ENCODE measurements at regions not wholly inside any gene's neighbourhood (a gene's known extent, or its start where the extent isn't known, plus 50 kb on each side); places are given as distances from the start of the nearest gene placed in this dataset.

GRCh38 chr21:41632748-41633475 is 125.0 kb upstream of the TMPRSS2 start:
- Histone ChIP-seq H3K9me3 (ENCODE audit: control insufficient read depth, low read length) (no peaks in the 10 kb centered on the region), H3K27me3 (ENCODE audit: control insufficient read depth, insufficient read depth, low read length) (no peaks in the 10 kb centered on the region), H3K36me3 (ENCODE audit: control insufficient read depth, insufficient read depth, low read length) (no peaks in the 10 kb centered on the region), H3K4me1 (ENCODE audit: control insufficient read depth, insufficient read depth, low read length) (peaks cover 24% of the 10 kb centered on the region), H3K4me3 (ENCODE audit: low read length) (no peak overlapping the region), H3K9ac (ENCODE audit: low read length) (no peak overlapping the region)

- Histone ChIP-seq H3K36me3 (ENCODE audit: control insufficient read depth, insufficient read depth, low read length) (no peaks in the 10 kb centered on the region), H3K4me1 (ENCODE audit: control insufficient read depth, insufficient read depth, low read length) (peaks cover 24% of the 10 kb centered on the region), H3K4me3 (ENCODE audit: low read length) (no peak overlapping the region), H3K9ac (ENCODE audit: low read length) (no peak overlapping the region), H3K9me3 (ENCODE audit: control insufficient read depth, low read length) (no peaks in the 10 kb centered on the region), H3K27me3 (ENCODE audit: control insufficient read depth, insufficient read depth, low read length) (no peaks in the 10 kb centered on the region)
These were observed 123.9 kb upstream of the TMPRSS2 start for GRCh38 chr21:41631564-41632461.

GRCh38 chr21:41630917-41631316 is 123.0 kb upstream of the TMPRSS2 start:
- Histone ChIP-seq H3K4me3 (ENCODE audit: low read length) (no peak overlapping the region), H3K9ac (ENCODE audit: low read length) (no peak overlapping the region), H3K36me3 (ENCODE audit: control insufficient read depth, insufficient read depth, low read length) (no peaks in the 10 kb centered on the region), H3K4me1 (ENCODE audit: control insufficient read depth, insufficient read depth, low read length) (peaks cover 24% of the 10 kb centered on the region), H3K27me3 (ENCODE audit: control insufficient read depth, insufficient read depth, low read length) (no peaks in the 10 kb centered on the region), H3K9me3 (ENCODE audit: control insufficient read depth, low read length) (no peaks in the 10 kb centered on the region)

GRCh38 chr21:41630249-41630648 is 122.3 kb upstream of the TMPRSS2 start:
- Histone ChIP-seq H3K4me1 (ENCODE audit: control insufficient read depth, insufficient read depth, low read length) (peaks cover 24% of the 10 kb centered on the region), H3K9me3 (ENCODE audit: control insufficient read depth, low read length) (no peaks in the 10 kb centered on the region), H3K27me3 (ENCODE audit: control insufficient read depth, insufficient read depth, low read length) (no peaks in the 10 kb centered on the region), H3K4me3 (ENCODE audit: low read length) (no peak overlapping the region), H3K36me3 (ENCODE audit: control insufficient read depth, insufficient read depth, low read length) (no peaks in the 10 kb centered on the region), H3K9ac (ENCODE audit: low read length) (no peak overlapping the region)

- Histone ChIP-seq H3K4me3 (ENCODE audit: low read length) (no peak overlapping the region), H3K36me3 (ENCODE audit: control insufficient read depth, insufficient read depth, low read length) (no peaks in the 10 kb centered on the region), H3K27me3 (ENCODE audit: control insufficient read depth, insufficient read depth, low read length) (no peaks in the 10 kb centered on the region), H3K4me1 (ENCODE audit: control insufficient read depth, insufficient read depth, low read length) (peaks cover 15% of the 10 kb centered on the region), H3K9ac (ENCODE audit: low read length) (no peak overlapping the region), H3K9me3 (ENCODE audit: control insufficient read depth, low read length) (no peaks in the 10 kb centered on the region)
These were observed 120.3 kb upstream of the TMPRSS2 start for GRCh38 chr21:41628256-41628655.

GRCh38 chr21:41627428-41627827 is 119.5 kb upstream of the TMPRSS2 start:
- no peak overlapping the region for H3K4me3 ChIP-seq (ENCODE audit: low read length)
- H3K27me3 ChIP-seq (ENCODE audit: control insufficient read depth, insufficient read depth, low read length): no peaks in the 10 kb centered on the region
- no peaks in the 10 kb centered on the region for H3K36me3 ChIP-seq (ENCODE audit: control insufficient read depth, insufficient read depth, low read length)
- H3K9me3 ChIP-seq (ENCODE audit: control insufficient read depth, low read length): no peaks in the 10 kb centered on the region
- no peak overlapping the region for H3K9ac ChIP-seq (ENCODE audit: low read length)
- peaks cover 10% of the 10 kb centered on the region for H3K4me1 ChIP-seq (ENCODE audit: control insufficient read depth, insufficient read depth, low read length)

- no peaks in the 10 kb centered on the region for H3K27me3 ChIP-seq (ENCODE audit: control insufficient read depth, insufficient read depth, low read length)
- H3K36me3 ChIP-seq (ENCODE audit: control insufficient read depth, insufficient read depth, low read length): no peaks in the 10 kb centered on the region
- no peaks in the 10 kb centered on the region for H3K9me3 ChIP-seq (ENCODE audit: control insufficient read depth, low read length)
- H3K4me3 ChIP-seq (ENCODE audit: low read length): no peak overlapping the region
- H3K4me1 ChIP-seq (ENCODE audit: control insufficient read depth, insufficient read depth, low read length): no peaks in the 10 kb centered on the region
- no peak overlapping the region for H3K9ac ChIP-seq (ENCODE audit: low read length)
These were observed 118.1 kb upstream of the TMPRSS2 start for GRCh38 chr21:41626021-41626420.

- H3K27me3 ChIP-seq (ENCODE audit: control insufficient read depth, insufficient read depth, low read length): no peaks in the 10 kb centered on the region
- no peak overlapping the region for H3K4me3 ChIP-seq (ENCODE audit: low read length)
- H3K9ac ChIP-seq (ENCODE audit: low read length): no peak overlapping the region
- H3K4me1 ChIP-seq (ENCODE audit: control insufficient read depth, insufficient read depth, low read length): no peaks in the 10 kb centered on the region
- no peaks in the 10 kb centered on the region for H3K9me3 ChIP-seq (ENCODE audit: control insufficient read depth, low read length)
- no peaks in the 10 kb centered on the region for H3K36me3 ChIP-seq (ENCODE audit: control insufficient read depth, insufficient read depth, low read length)
These were observed 117.5 kb upstream of the TMPRSS2 start for GRCh38 chr21:41625428-41625827.

- Histone ChIP-seq H3K4me1 (ENCODE audit: control insufficient read depth, insufficient read depth, low read length) (no peaks in the 10 kb centered on the region), H3K4me3 (ENCODE audit: low read length) (no peak overlapping the region), H3K36me3 (ENCODE audit: control insufficient read depth, insufficient read depth, low read length) (no peaks in the 10 kb centered on the region), H3K27me3 (ENCODE audit: control insufficient read depth, insufficient read depth, low read length) (no peaks in the 10 kb centered on the region), H3K9ac (ENCODE audit: low read length) (no peak overlapping the region), H3K9me3 (ENCODE audit: control insufficient read depth, low read length) (no peaks in the 10 kb centered on the region)
These were observed 116.8 kb upstream of the TMPRSS2 start for GRCh38 chr21:41624674-41625310.

- Histone ChIP-seq H3K4me3 (ENCODE audit: low read length) (no peak overlapping the region), H3K9me3 (ENCODE audit: control insufficient read depth, low read length) (no peaks in the 10 kb centered on the region), H3K4me1 (ENCODE audit: control insufficient read depth, insufficient read depth, low read length) (no peaks in the 10 kb centered on the region), H3K9ac (ENCODE audit: low read length) (no peak overlapping the region), H3K36me3 (ENCODE audit: control insufficient read depth, insufficient read depth, low read length) (no peaks in the 10 kb centered on the region), H3K27me3 (ENCODE audit: control insufficient read depth, insufficient read depth, low read length) (no peaks in the 10 kb centered on the region)
These were observed 116.0 kb upstream of the TMPRSS2 start for GRCh38 chr21:41623945-41624344.

- Histone ChIP-seq H3K9me3 (ENCODE audit: control insufficient read depth, low read length) (no peaks in the 10 kb centered on the region), H3K4me1 (ENCODE audit: control insufficient read depth, insufficient read depth, low read length) (no peaks in the 10 kb centered on the region), H3K4me3 (ENCODE audit: low read length) (no peak overlapping the region)
These were observed 115.0 kb upstream of the TMPRSS2 start for GRCh38 chr21:41622831-41623548.

More at GRCh38 chr21:41622831-41623548, 115.0 kb upstream of the TMPRSS2 start:
- Histone ChIP-seq H3K27me3 (ENCODE audit: control insufficient read depth, insufficient read depth, low read length) (no peaks in the 10 kb centered on the region), H3K36me3 (ENCODE audit: control insufficient read depth, insufficient read depth, low read length) (no peaks in the 10 kb centered on the region), H3K9ac (ENCODE audit: low read length) (no peak overlapping the region)

Measured in mucosa of stomach (tissue), 1 donor.